ENCODE measurements at regions not wholly inside any gene's neighbourhood (a gene's known extent, or its start where the extent isn't known, plus 50 kb on each side); places are given as distances from the start of the nearest gene placed in this dataset.

- TF ChIP-seq RARB (CRISPR knock-in tag; IDR thresholded peaks at IDR 0.05) (no peak), ISL1 (CRISPR knock-in tag; IDR thresholded peaks at IDR 0.05) (no peak), ARNTL (CRISPR knock-in tag; IDR thresholded peaks at IDR 0.05; ENCODE audit: borderline replicate concordance, low read depth) (no peak), BACH2 (CRISPR knock-in tag; IDR thresholded peaks at IDR 0.05; ENCODE audit: borderline replicate concordance) (no peak), SNAI2 (CRISPR knock-in tag; IDR thresholded peaks at IDR 0.05) (no peak), ZNF8 (CRISPR knock-in tag; IDR thresholded peaks at IDR 0.05) (no peak)
- TF ChIP-seq, protein P1, sequence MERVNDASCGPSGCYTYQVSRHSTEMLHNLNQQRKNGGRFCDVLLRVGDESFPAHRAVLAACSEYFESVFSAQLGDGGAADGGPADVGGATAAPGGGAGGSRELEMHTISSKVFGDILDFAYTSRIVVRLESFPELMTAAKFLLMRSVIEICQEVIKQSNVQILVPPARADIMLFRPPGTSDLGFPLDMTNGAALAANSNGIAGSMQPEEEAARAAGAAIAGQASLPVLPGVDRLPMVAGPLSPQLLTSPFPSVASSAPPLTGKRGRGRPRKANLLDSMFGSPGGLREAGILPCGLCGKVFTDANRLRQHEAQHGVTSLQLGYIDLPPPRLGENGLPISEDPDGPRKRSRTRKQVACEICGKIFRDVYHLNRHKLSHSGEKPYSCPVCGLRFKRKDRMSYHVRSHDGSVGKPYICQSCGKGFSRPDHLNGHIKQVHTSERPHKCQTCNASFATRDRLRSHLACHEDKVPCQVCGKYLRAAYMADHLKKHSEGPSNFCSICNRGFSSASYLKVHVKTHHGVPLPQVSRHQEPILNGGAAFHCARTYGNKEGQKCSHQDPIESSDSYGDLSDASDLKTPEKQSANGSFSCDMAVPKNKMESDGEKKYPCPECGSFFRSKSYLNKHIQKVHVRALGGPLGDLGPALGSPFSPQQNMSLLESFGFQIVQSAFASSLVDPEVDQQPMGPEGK (CRISPR knock-in tag; IDR thresholded peaks at IDR 0.05; ENCODE audit: borderline replicate concordance) = no peak
- TF ChIP-seq, protein P2, sequence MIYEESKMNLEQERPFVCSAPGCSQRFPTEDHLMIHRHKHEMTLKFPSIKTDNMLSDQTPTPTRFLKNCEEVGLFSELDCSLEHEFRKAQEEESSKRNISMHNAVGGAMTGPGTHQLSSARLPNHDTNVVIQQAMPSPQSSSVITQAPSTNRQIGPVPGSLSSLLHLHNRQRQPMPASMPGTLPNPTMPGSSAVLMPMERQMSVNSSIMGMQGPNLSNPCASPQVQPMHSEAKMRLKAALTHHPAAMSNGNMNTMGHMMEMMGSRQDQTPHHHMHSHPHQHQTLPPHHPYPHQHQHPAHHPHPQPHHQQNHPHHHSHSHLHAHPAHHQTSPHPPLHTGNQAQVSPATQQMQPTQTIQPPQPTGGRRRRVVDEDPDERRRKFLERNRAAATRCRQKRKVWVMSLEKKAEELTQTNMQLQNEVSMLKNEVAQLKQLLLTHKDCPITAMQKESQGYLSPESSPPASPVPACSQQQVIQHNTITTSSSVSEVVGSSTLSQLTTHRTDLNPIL (CRISPR knock-in tag; IDR thresholded peaks at IDR 0.05; ENCODE audit: low read depth) = no peak
Observed at GRCh38 chr5:73321757-73322436, 126.7 kb downstream of the FOXD1 start.
